ENCODE measurements at regions not wholly inside any gene's neighbourhood (a gene's known extent, or its start where the extent isn't known, plus 50 kb on each side); places are given as distances from the start of the nearest gene placed in this dataset.

DNA sequence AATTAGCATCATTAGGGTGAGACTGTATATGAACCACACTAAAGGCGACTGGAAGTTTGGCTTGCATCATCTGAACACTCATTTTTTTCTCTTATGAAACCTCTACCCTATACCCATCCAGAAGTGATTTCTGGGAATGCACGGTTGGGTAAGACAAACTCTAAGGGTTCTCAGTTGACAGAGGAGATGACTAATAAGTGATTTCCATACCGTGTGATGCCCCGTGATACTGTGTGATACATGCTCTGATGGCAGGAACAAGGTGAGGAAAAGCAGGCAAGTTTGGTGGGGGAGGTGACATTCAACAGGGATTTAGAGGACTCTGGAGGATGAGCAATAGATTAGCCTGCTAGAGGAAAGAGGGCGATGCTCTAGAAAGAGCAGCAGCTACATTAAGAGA lies 156.4 kb upstream of the CCL2 start:
- no peak for DNase-seq (ENCODE audit: low read depth in 2 of 2)
- no peaks in the 10 kb centered on the region for H3K9me3 ChIP-seq (ENCODE audit: control insufficient read depth, insufficient read depth, low read depth, low read length)
- H3K27ac ChIP-seq (ENCODE audit: insufficient read depth, low read length): no peak overlapping the region
- no peaks in the 10 kb centered on the region for H3K27me3 ChIP-seq (ENCODE audit: control insufficient read depth, insufficient read depth, low read length)
- no peak overlapping the region for H3K4me2 ChIP-seq (ENCODE audit: extremely low read depth, insufficient read depth, low read length)
- H3K9ac ChIP-seq (ENCODE audit: insufficient read depth, low read length): no peak overlapping the region
- no peaks in the 10 kb centered on the region for H3K36me3 ChIP-seq (ENCODE audit: control insufficient read depth, insufficient read depth, low read length)
- TF ChIP-seq, protein P1, sequence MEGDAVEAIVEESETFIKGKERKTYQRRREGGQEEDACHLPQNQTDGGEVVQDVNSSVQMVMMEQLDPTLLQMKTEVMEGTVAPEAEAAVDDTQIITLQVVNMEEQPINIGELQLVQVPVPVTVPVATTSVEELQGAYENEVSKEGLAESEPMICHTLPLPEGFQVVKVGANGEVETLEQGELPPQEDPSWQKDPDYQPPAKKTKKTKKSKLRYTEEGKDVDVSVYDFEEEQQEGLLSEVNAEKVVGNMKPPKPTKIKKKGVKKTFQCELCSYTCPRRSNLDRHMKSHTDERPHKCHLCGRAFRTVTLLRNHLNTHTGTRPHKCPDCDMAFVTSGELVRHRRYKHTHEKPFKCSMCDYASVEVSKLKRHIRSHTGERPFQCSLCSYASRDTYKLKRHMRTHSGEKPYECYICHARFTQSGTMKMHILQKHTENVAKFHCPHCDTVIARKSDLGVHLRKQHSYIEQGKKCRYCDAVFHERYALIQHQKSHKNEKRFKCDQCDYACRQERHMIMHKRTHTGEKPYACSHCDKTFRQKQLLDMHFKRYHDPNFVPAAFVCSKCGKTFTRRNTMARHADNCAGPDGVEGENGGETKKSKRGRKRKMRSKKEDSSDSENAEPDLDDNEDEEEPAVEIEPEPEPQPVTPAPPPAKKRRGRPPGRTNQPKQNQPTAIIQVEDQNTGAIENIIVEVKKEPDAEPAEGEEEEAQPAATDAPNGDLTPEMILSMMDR (conservative IDR thresholded peaks at IDR 0.05 in 1 of 2, IDR thresholded peaks at IDR 0.05 in 1 of 2; ENCODE audit: low read depth in 1 of 2, low read length in 2 of 2): no peak
- TF ChIP-seq EZH2 (IDR thresholded peaks at IDR 0.05; ENCODE audit: low read length, missing control alignments): no peak
- no peak overlapping the region for H2AFZ ChIP-seq (ENCODE audit: low read length)
- no peak overlapping the region for H3K4me3 ChIP-seq (replicated peaks in 1 of 4; ENCODE audit: control extremely low read depth in 1 of 4, insufficient read depth in 1 of 4, low read depth in 3 of 4, low read length in 4 of 4)
- no peaks in the 10 kb centered on the region for H3K79me2 ChIP-seq (ENCODE audit: control insufficient read depth, insufficient read depth, low read length)
- H4K20me1 ChIP-seq (ENCODE audit: control insufficient read depth, extremely low read depth, insufficient read depth, low read length): no peaks in the 10 kb centered on the region
- H3K4me1 ChIP-seq (ENCODE audit: control insufficient read depth, extremely low read depth, insufficient read depth, low read length): no peaks in the 10 kb centered on the region

DNA sequence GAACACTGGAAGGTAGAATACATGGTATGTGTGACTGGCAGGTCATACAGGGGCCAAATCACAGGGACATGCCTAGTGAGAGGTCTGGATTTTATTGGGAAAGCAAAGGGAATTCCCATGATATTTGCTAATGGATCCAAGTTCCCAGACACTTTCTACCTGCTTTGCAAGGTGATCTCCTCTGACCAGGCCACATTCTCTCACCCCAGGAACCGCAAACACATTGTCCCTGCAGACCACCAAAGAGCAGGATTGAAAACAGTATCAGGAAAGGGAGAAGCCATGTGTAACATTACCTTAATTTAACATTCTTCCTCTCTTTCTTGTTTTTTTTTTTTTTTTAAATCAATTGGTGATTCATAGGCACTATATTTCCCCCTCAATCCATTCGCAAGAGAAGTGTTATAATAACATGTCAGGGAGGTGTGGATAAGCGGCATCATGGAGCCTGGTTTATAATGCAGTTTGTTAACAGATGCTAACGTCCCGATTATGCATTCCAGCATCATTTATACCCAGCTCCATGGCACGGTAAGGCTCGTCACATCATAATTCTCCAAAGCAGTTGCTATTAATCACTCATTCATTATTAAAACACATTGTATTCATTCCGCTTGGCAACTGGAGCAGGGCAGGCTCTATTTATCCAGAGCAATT lies 155.1 kb upstream of the CCL2 start:
- Histone ChIP-seq H3K9me3 (ENCODE audit: control insufficient read depth, insufficient read depth, low read depth, low read length) (no peaks in the 10 kb centered on the region), H3K9ac (ENCODE audit: insufficient read depth, low read length) (no peak overlapping the region), H3K27ac (ENCODE audit: insufficient read depth, low read length) (no peak overlapping the region), H3K36me3 (ENCODE audit: control insufficient read depth, insufficient read depth, low read length) (no peaks in the 10 kb centered on the region), H3K4me1 (ENCODE audit: control insufficient read depth, extremely low read depth, insufficient read depth, low read length) (no peaks in the 10 kb centered on the region), H3K79me2 (ENCODE audit: control insufficient read depth, insufficient read depth, low read length) (no peaks in the 10 kb centered on the region), H2AFZ (ENCODE audit: low read length) (no peak overlapping the region), H3K4me3 (replicated peaks in 1 of 4; ENCODE audit: control extremely low read depth in 1 of 4, insufficient read depth in 1 of 4, low read depth in 3 of 4, low read length in 4 of 4) (no peak overlapping the region), H4K20me1 (ENCODE audit: control insufficient read depth, extremely low read depth, insufficient read depth, low read length) (no peaks in the 10 kb centered on the region), H3K4me2 (ENCODE audit: extremely low read depth, insufficient read depth, low read length) (no peak overlapping the region), H3K27me3 (ENCODE audit: control insufficient read depth, insufficient read depth, low read length) (no peaks in the 10 kb centered on the region)
- no peak for TF ChIP-seq EZH2 (IDR thresholded peaks at IDR 0.05; ENCODE audit: low read length, missing control alignments)
- TF ChIP-seq, protein P1 (conservative IDR thresholded peaks at IDR 0.05 in 1 of 2, IDR thresholded peaks at IDR 0.05 in 1 of 2; ENCODE audit: low read depth in 1 of 2, low read length in 2 of 2): no peak
- no peak for DNase-seq (ENCODE audit: low read depth in 2 of 2)

DNA sequence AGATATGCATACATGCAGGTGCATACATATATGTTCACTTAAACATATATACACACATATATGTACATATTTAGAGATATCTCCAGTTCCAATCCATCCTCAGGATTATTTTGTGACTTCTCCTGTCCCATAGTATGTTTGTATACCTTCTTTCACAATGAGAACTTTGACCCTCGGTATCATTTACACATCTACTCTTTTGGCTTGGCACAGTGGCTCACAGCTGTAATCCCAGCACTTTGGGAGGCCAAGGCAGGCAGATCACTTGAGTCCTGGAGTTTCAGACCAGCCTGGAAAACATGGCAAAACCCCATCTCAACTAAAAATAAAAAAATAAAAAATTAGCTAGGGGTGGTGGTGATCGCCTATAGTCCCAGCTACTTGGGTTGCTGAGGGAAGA lies 148.1 kb upstream of the CCL2 start:
- H3K4me3 ChIP-seq (replicated peaks in 1 of 4; ENCODE audit: control extremely low read depth in 1 of 4, insufficient read depth in 1 of 4, low read depth in 3 of 4, low read length in 4 of 4): no peak overlapping the region
- H3K27me3 ChIP-seq (ENCODE audit: control insufficient read depth, insufficient read depth, low read length): no peaks in the 10 kb centered on the region
- no peaks in the 10 kb centered on the region for H4K20me1 ChIP-seq (ENCODE audit: control insufficient read depth, extremely low read depth, insufficient read depth, low read length)
- no peaks in the 10 kb centered on the region for H3K4me1 ChIP-seq (ENCODE audit: control insufficient read depth, extremely low read depth, insufficient read depth, low read length)
- H3K79me2 ChIP-seq (ENCODE audit: control insufficient read depth, insufficient read depth, low read length): no peaks in the 10 kb centered on the region
- H2AFZ ChIP-seq (ENCODE audit: low read length): no peak overlapping the region
- H3K9ac ChIP-seq (ENCODE audit: insufficient read depth, low read length): no peak overlapping the region
- H3K9me3 ChIP-seq (ENCODE audit: control insufficient read depth, insufficient read depth, low read depth, low read length): no peaks in the 10 kb centered on the region
- DNase-seq (ENCODE audit: low read depth in 2 of 2): no peak
- H3K4me2 ChIP-seq (ENCODE audit: extremely low read depth, insufficient read depth, low read length): no peak overlapping the region
- no peak for TF ChIP-seq EZH2 (IDR thresholded peaks at IDR 0.05; ENCODE audit: low read length, missing control alignments)
- TF ChIP-seq, protein P1 (conservative IDR thresholded peaks at IDR 0.05 in 1 of 2, IDR thresholded peaks at IDR 0.05 in 1 of 2; ENCODE audit: low read depth in 1 of 2, low read length in 2 of 2): no peak
- no peak overlapping the region for H3K27ac ChIP-seq (ENCODE audit: insufficient read depth, low read length)
- no peaks in the 10 kb centered on the region for H3K36me3 ChIP-seq (ENCODE audit: control insufficient read depth, insufficient read depth, low read length)

All from fibroblast of lung (primary cell).